ENCODE measurements at regions not wholly inside any gene's neighbourhood (a gene's known extent, or its start where the extent isn't known, plus 50 kb on each side); places are given as distances from the start of the nearest gene placed in this dataset.

GRCh38 chr13:62210951-62211350 is 795.3 kb upstream of the PCDH20 start:
- TF ChIP-seq CTCF (IDR thresholded peaks at IDR 0.05 in 4 of 5, conservative IDR thresholded peaks at IDR 0.05 in 1 of 5) (no peak), POLR2A (IDR thresholded peaks at IDR 0.05) (no peak)

All from gastrocnemius medialis (tissue), 4 donors.